Kidney epithelial cell (primary cell): ENCODE measurements at regions not wholly inside any gene's neighbourhood (a gene's known extent, or its start where the extent isn't known, plus 50 kb on each side); places are given as distances from the start of the nearest gene placed in this dataset.

Experiments
- DNase-seq: peaks from one replicate; pipeline ENCODE4 v3.0.0-alpha.2; 2010; ENCODE audit warnings: low read depth
- H3K27me3 ChIP-seq: 2 replicates; pipeline ENCODE4 v1.6.0; 2011; ENCODE audit warnings: low read length; ENCODE audit not compliant: control insufficient read depth, insufficient read depth
- H3K36me3 ChIP-seq: 2 replicates; pipeline ENCODE4 v1.5.1; 2011; ENCODE audit warnings: low read length; ENCODE audit not compliant: control insufficient read depth, insufficient read depth
- H3K4me3 ChIP-seq: 2 replicates; pipeline ENCODE4 v1.5.1; 2011; ENCODE audit warnings: low read depth, mild to moderate bottlenecking, control low read depth, low read length
- TF ChIP-seq, protein P1 (sequence below): IDR thresholded peaks from 2 replicates; pipeline ENCODE4 v1.5.1; 2011; ENCODE audit warnings: mild to moderate bottlenecking, moderate library complexity, low read length, control low read depth, inconsistent platforms; ENCODE audit not compliant: insufficient read depth, poor library complexity, severe bottlenecking

- no peak for DNase-seq
- no peaks in the 10 kb centered on the region for H3K36me3 ChIP-seq
- TF ChIP-seq, protein P1, sequence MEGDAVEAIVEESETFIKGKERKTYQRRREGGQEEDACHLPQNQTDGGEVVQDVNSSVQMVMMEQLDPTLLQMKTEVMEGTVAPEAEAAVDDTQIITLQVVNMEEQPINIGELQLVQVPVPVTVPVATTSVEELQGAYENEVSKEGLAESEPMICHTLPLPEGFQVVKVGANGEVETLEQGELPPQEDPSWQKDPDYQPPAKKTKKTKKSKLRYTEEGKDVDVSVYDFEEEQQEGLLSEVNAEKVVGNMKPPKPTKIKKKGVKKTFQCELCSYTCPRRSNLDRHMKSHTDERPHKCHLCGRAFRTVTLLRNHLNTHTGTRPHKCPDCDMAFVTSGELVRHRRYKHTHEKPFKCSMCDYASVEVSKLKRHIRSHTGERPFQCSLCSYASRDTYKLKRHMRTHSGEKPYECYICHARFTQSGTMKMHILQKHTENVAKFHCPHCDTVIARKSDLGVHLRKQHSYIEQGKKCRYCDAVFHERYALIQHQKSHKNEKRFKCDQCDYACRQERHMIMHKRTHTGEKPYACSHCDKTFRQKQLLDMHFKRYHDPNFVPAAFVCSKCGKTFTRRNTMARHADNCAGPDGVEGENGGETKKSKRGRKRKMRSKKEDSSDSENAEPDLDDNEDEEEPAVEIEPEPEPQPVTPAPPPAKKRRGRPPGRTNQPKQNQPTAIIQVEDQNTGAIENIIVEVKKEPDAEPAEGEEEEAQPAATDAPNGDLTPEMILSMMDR: no peak
- no peak overlapping the region for H3K4me3 ChIP-seq
- H3K27me3 ChIP-seq: no peaks in the 10 kb centered on the region
These were observed 334.0 kb downstream of the KCNA4 start for GRCh38 chr11:29682856-29683255.

GRCh38 chr11:29679996-29680395, 336.8 kb downstream of the KCNA4 start:
- Histone ChIP-seq H3K4me3 (no peak overlapping the region), H3K27me3 (no peaks in the 10 kb centered on the region), H3K36me3 (no peaks in the 10 kb centered on the region)
- DNase-seq: no peak
- TF ChIP-seq, protein P1: no peak

DNA sequence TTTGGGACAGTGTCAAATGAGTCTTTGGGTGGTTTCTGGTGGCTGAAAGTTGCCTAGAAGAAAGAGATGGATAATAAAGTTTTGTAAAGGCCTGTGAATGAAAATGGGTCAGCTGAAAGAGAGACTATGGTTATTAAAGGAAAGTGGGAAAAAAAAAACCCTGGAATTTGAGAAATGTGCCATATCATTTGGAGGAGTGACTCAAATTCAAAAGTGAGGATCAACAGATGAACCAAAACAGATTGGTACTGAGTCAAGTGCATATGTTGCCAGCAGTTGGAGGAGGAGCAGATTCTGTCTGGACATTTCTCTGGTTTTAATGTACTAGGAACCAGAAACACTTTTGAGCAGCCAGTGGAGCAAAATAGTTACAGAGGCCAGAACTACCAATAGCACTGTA, 339.8 kb downstream of the KCNA4 start:
- Histone ChIP-seq H3K27me3 (no peaks in the 10 kb centered on the region), H3K36me3 (no peaks in the 10 kb centered on the region), H3K4me3 (no peak overlapping the region)
- TF ChIP-seq, protein P1: no peak
- no peak for DNase-seq

- DNase-seq: no peak
- Histone ChIP-seq H3K27me3 (no peaks in the 10 kb centered on the region), H3K4me3 (no peak overlapping the region), H3K36me3 (no peaks in the 10 kb centered on the region)
- TF ChIP-seq, protein P1: no peak
These were observed 347.5 kb downstream of the KCNA4 start for GRCh38 chr11:29669310-29669709.

DNA sequence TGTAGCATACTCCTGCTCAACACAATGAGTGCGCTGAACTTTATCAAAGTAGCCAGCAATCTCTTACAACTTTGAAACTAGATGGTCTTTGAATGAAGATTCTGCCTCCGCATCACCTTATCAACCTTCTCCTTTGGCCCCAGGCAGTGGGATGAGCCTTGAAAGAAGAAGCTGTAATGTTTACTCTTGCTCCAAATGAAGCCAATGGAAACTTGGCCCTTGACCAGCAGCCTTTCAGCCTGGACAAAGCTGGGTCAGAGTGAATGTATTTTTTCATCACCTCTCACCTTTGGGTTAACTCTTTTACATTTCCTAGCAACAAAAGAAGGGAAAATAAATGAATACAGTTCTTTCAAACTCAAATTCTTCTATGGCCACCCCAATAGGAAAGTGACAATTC, 359.1 kb downstream of the KCNA4 start:
- Histone ChIP-seq H3K27me3 (no peaks in the 10 kb centered on the region), H3K36me3 (no peaks in the 10 kb centered on the region), H3K4me3 (no peak overlapping the region)
- DNase-seq: no peak
- TF ChIP-seq, protein P1: no peak

DNA sequence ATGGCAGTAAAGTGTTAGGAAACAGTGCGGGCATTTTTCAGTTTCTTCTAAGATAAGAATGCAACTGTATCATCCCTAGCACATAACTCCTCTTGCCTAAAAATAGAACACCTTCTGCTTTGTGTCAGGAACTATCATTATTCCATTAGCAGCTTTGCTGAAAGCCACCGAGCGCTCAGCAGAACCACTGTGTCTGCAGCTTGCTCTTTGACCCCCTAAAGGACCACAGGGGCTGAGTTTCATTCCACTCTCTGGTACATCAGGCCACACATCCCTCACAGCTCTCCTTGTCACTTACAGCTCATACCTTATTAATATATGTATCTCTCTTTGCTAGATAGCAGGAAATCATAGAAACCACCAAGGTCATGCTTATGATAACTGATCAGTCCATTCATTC, 360.2 kb downstream of the KCNA4 start:
- no peak overlapping the region for H3K4me3 ChIP-seq
- no peaks in the 10 kb centered on the region for H3K36me3 ChIP-seq
- TF ChIP-seq, protein P1: no peak
- no peaks in the 10 kb centered on the region for H3K27me3 ChIP-seq
- DNase-seq: no peak
